GM23338 (cell line): ENCODE measurements at regions not wholly inside any gene's neighbourhood (a gene's known extent, or its start where the extent isn't known, plus 50 kb on each side); places are given as distances from the start of the nearest gene placed in this dataset.

ENCODE experiments used
- CTCF ChIP-seq, 2 experiments: fragments of 200-600 bp in 1 of 2; sonication (generic) in 1 of 2; conservative IDR thresholded peaks; 2 replicates each; pipeline versions ENCODE4 v1.5.1 to v1.6.1; 2016 to 2017; ENCODE audit warnings: antibody characterized with exemption in 2 of 2, low read depth in 2 of 2, mild to moderate bottlenecking in 2 of 2, moderate library complexity in 1 of 2
- EZH2phosphoT487 ChIP-seq: fragments of 200-600 bp; sonication (generic); IDR thresholded peaks from one replicate; pipeline ENCODE4 v1.8.1; 2018; ENCODE audit warnings: antibody characterized with exemption; ENCODE audit not compliant: unreplicated experiment
- TF ChIP-seq, protein P1 (sequence below): IDR thresholded peaks from one replicate; pipeline ENCODE4 v1.6.1; 2018; ENCODE audit warnings: antibody characterized with exemption; ENCODE audit not compliant: unreplicated experiment

- TF ChIP-seq CTCF (conservative IDR thresholded peaks at IDR 0.05; ENCODE audit: low read depth in 2 of 2) (no peak), EZH2phosphoT487 (no peak)
- TF ChIP-seq, protein P1, sequence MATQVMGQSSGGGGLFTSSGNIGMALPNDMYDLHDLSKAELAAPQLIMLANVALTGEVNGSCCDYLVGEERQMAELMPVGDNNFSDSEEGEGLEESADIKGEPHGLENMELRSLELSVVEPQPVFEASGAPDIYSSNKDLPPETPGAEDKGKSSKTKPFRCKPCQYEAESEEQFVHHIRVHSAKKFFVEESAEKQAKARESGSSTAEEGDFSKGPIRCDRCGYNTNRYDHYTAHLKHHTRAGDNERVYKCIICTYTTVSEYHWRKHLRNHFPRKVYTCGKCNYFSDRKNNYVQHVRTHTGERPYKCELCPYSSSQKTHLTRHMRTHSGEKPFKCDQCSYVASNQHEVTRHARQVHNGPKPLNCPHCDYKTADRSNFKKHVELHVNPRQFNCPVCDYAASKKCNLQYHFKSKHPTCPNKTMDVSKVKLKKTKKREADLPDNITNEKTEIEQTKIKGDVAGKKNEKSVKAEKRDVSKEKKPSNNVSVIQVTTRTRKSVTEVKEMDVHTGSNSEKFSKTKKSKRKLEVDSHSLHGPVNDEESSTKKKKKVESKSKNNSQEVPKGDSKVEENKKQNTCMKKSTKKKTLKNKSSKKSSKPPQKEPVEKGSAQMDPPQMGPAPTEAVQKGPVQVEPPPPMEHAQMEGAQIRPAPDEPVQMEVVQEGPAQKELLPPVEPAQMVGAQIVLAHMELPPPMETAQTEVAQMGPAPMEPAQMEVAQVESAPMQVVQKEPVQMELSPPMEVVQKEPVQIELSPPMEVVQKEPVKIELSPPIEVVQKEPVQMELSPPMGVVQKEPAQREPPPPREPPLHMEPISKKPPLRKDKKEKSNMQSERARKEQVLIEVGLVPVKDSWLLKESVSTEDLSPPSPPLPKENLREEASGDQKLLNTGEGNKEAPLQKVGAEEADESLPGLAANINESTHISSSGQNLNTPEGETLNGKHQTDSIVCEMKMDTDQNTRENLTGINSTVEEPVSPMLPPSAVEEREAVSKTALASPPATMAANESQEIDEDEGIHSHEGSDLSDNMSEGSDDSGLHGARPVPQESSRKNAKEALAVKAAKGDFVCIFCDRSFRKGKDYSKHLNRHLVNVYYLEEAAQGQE: no peak
Observed at GRCh38 chr1:213539464-213539863, 448.3 kb upstream of the PROX1 start.
